SK-N-SH treated with all-trans-retinoic acid at 6 μM for 48 hours (cell line): ENCODE measurements at regions not wholly inside any gene's neighbourhood (a gene's known extent, or its start where the extent isn't known, plus 50 kb on each side); places are given as distances from the start of the nearest gene placed in this dataset.

Experiments
- ATAC-seq: fragments of 200-7000 bp; cut with Tn5 transposase; 3 replicates; pipeline ENCODE4 v1.9.1; 2020; ENCODE audit warnings: mild to moderate bottlenecking, moderate library complexity
- ARNTL ChIP-seq: fragments of 450-650 bp; formaldehyde crosslinking; IDR thresholded peaks from 2 replicates; pipeline ENCODE4 v1.5.0; 2020; ENCODE audit warnings: low read depth, mild to moderate bottlenecking, moderate library complexity, borderline replicate concordance
- BACH2 ChIP-seq: fragments of 250-450 bp; sonication (Bioruptor Pico); IDR thresholded peaks from 2 replicates; pipeline ENCODE4 v1.9.0; 2021; ENCODE audit warnings: mild to moderate bottlenecking, borderline replicate concordance
- CSDC2 ChIP-seq: fragments of 250-450 bp; sonication (Bioruptor Pico); IDR thresholded peaks from 2 replicates; pipeline ENCODE4 v1.5.0; 2020; ENCODE audit warnings: mild to moderate bottlenecking, moderate library complexity
- GLIS3 ChIP-seq: fragments of 250-450 bp; sonication (Bioruptor Pico); IDR thresholded peaks from 2 replicates; pipeline ENCODE4 v1.5.0; 2020; ENCODE audit warnings: mild to moderate bottlenecking, moderate library complexity
- ISL1 ChIP-seq: fragments of 250-450 bp; sonication (Bioruptor Pico); IDR thresholded peaks from 2 replicates; pipeline ENCODE4 v2.1.2; 2022; ENCODE audit warnings: mild to moderate bottlenecking, moderate library complexity
- OSR1 ChIP-seq: fragments of 250-450 bp; sonication (Bioruptor Pico); IDR thresholded peaks from 2 replicates; pipeline ENCODE4 v1.8.0; 2022; ENCODE audit warnings: moderate library complexity, mild to moderate bottlenecking, inconsistent platforms
- POU6F1 ChIP-seq: fragments of 250-450 bp; sonication (Bioruptor Pico); IDR thresholded peaks from 2 replicates; pipeline ENCODE4 v1.8.0; 2021; ENCODE audit warnings: low read depth, mild to moderate bottlenecking, moderate library complexity, borderline replicate concordance
- PPARA ChIP-seq: fragments of 250-450 bp; sonication (Bioruptor Pico); IDR thresholded peaks from 2 replicates; pipeline ENCODE4 v1.5.0; 2020; ENCODE audit warnings: mild to moderate bottlenecking, borderline replicate concordance
- SNAI2 ChIP-seq: fragments of 250-450 bp; sonication (Bioruptor Pico); IDR thresholded peaks from 2 replicates; pipeline ENCODE4 v1.5.0; 2020; ENCODE audit warnings: mild to moderate bottlenecking, moderate library complexity
- TCF4 ChIP-seq: fragments of 250-450 bp; sonication (Bioruptor Pico); IDR thresholded peaks from 2 replicates; pipeline ENCODE4 v1.8.0; 2021; ENCODE audit warnings: mild to moderate bottlenecking, moderate library complexity, borderline replicate concordance
- TOX ChIP-seq: fragments of 250-450 bp; sonication (Bioruptor Pico); IDR thresholded peaks from 2 replicates; pipeline ENCODE4 v1.8.0; 2021; ENCODE audit warnings: mild to moderate bottlenecking, moderate library complexity, borderline replicate concordance
- ZC3H10 ChIP-seq: fragments of 250-450 bp; sonication (Bioruptor Pico); IDR thresholded peaks from 2 replicates; pipeline ENCODE4 v1.5.1; 2021; ENCODE audit warnings: mild to moderate bottlenecking, moderate library complexity
- ZFP30 ChIP-seq: fragments of 450-650 bp; formaldehyde crosslinking; IDR thresholded peaks from 2 replicates; pipeline ENCODE4 v1.5.0; 2022; ENCODE audit warnings: mild to moderate bottlenecking, moderate library complexity
- ZNF565 ChIP-seq: fragments of 450-650 bp; formaldehyde crosslinking; conservative IDR thresholded peaks from 2 replicates; pipeline ENCODE4 v1.5.0; 2020; ENCODE audit warnings: low read depth, mild to moderate bottlenecking, moderate library complexity
- ZNF70 ChIP-seq: fragments of 450-650 bp; formaldehyde crosslinking; IDR thresholded peaks from 2 replicates; pipeline ENCODE4 v1.5.0; 2020; ENCODE audit warnings: mild to moderate bottlenecking, moderate library complexity
- ZNF8 ChIP-seq: fragments of 450-650 bp; formaldehyde crosslinking; IDR thresholded peaks from 2 replicates; pipeline ENCODE4 v1.5.0; 2020; ENCODE audit warnings: mild to moderate bottlenecking, moderate library complexity
- TF ChIP-seq, protein P1 (sequence below): fragments of 250-450 bp; sonication (Bioruptor Pico); IDR thresholded peaks from 2 replicates; pipeline ENCODE4 v1.5.1; 2021; ENCODE audit warnings: mild to moderate bottlenecking, moderate library complexity
- TF ChIP-seq, protein P2 (sequence below): fragments of 250-450 bp; sonication (Bioruptor Pico); IDR thresholded peaks from 2 replicates; pipeline ENCODE4 v1.5.0; 2020; ENCODE audit warnings: mild to moderate bottlenecking, moderate library complexity
- TF ChIP-seq, protein P3 (sequence below): fragments of 250-450 bp; sonication (Bioruptor Pico); IDR thresholded peaks from 2 replicates; pipeline ENCODE4 v1.8.0; 2020; ENCODE audit warnings: mild to moderate bottlenecking, moderate library complexity, borderline replicate concordance
- TF ChIP-seq, protein P4 (sequence below): fragments of 250-450 bp; sonication (Bioruptor Pico); IDR thresholded peaks from 2 replicates; pipeline ENCODE4 v1.5.1; 2020; ENCODE audit warnings: low read depth, mild to moderate bottlenecking, moderate library complexity

- no peak for ATAC-seq
- TF ChIP-seq BACH2 (CRISPR knock-in tag) (no peak), PPARA (no peak), POU6F1 (CRISPR knock-in tag) (no peak), ZNF565 (CRISPR knock-in tag) (no peak), OSR1 (CRISPR knock-in tag) (no peak), TOX (no peak), SNAI2 (CRISPR knock-in tag) (no peak), ZNF8 (no peak), ZFP30 (no peak), ZC3H10 (CRISPR knock-in tag) (no peak), ARNTL (CRISPR knock-in tag) (no peak)
- TF ChIP-seq, protein P1, sequence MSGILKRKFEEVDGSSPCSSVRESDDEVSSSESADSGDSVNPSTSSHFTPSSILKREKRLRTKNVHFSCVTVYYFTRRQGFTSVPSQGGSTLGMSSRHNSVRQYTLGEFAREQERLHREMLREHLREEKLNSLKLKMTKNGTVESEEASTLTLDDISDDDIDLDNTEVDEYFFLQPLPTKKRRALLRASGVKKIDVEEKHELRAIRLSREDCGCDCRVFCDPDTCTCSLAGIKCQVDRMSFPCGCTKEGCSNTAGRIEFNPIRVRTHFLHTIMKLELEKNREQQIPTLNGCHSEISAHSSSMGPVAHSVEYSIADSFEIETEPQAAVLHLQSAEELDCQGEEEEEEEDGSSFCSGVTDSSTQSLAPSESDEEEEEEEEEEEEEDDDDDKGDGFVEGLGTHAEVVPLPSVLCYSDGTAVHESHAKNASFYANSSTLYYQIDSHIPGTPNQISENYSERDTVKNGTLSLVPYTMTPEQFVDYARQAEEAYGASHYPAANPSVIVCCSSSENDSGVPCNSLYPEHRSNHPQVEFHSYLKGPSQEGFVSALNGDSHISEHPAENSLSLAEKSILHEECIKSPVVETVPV (CRISPR knock-in tag): no peak
- TF ChIP-seq, protein P2, sequence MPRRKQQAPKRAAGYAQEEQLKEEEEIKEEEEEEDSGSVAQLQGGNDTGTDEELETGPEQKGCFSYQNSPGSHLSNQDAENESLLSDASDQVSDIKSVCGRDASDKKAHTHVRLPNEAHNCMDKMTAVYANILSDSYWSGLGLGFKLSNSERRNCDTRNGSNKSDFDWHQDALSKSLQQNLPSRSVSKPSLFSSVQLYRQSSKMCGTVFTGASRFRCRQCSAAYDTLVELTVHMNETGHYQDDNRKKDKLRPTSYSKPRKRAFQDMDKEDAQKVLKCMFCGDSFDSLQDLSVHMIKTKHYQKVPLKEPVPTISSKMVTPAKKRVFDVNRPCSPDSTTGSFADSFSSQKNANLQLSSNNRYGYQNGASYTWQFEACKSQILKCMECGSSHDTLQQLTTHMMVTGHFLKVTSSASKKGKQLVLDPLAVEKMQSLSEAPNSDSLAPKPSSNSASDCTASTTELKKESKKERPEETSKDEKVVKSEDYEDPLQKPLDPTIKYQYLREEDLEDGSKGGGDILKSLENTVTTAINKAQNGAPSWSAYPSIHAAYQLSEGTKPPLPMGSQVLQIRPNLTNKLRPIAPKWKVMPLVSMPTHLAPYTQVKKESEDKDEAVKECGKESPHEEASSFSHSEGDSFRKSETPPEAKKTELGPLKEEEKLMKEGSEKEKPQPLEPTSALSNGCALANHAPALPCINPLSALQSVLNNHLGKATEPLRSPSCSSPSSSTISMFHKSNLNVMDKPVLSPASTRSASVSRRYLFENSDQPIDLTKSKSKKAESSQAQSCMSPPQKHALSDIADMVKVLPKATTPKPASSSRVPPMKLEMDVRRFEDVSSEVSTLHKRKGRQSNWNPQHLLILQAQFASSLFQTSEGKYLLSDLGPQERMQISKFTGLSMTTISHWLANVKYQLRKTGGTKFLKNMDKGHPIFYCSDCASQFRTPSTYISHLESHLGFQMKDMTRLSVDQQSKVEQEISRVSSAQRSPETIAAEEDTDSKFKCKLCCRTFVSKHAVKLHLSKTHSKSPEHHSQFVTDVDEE (CRISPR knock-in tag): no peak
- TF ChIP-seq, protein P3, sequence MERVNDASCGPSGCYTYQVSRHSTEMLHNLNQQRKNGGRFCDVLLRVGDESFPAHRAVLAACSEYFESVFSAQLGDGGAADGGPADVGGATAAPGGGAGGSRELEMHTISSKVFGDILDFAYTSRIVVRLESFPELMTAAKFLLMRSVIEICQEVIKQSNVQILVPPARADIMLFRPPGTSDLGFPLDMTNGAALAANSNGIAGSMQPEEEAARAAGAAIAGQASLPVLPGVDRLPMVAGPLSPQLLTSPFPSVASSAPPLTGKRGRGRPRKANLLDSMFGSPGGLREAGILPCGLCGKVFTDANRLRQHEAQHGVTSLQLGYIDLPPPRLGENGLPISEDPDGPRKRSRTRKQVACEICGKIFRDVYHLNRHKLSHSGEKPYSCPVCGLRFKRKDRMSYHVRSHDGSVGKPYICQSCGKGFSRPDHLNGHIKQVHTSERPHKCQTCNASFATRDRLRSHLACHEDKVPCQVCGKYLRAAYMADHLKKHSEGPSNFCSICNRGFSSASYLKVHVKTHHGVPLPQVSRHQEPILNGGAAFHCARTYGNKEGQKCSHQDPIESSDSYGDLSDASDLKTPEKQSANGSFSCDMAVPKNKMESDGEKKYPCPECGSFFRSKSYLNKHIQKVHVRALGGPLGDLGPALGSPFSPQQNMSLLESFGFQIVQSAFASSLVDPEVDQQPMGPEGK (CRISPR knock-in tag): no peak
- TF ChIP-seq, protein P4, sequence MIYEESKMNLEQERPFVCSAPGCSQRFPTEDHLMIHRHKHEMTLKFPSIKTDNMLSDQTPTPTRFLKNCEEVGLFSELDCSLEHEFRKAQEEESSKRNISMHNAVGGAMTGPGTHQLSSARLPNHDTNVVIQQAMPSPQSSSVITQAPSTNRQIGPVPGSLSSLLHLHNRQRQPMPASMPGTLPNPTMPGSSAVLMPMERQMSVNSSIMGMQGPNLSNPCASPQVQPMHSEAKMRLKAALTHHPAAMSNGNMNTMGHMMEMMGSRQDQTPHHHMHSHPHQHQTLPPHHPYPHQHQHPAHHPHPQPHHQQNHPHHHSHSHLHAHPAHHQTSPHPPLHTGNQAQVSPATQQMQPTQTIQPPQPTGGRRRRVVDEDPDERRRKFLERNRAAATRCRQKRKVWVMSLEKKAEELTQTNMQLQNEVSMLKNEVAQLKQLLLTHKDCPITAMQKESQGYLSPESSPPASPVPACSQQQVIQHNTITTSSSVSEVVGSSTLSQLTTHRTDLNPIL (CRISPR knock-in tag): no peak
Observed at GRCh38 chr15:91635641-91636040, 217.9 kb upstream of the SLCO3A1 start.

GRCh38 chr15:91649016-91649415, 204.5 kb upstream of the SLCO3A1 start:
- TF ChIP-seq ZNF8: no peak
- no peak for TF ChIP-seq ARNTL (CRISPR knock-in tag)
- TF ChIP-seq OSR1 (CRISPR knock-in tag): no peak
- no peak for TF ChIP-seq SNAI2 (CRISPR knock-in tag)
- no peak for TF ChIP-seq POU6F1 (CRISPR knock-in tag)
- no peak for TF ChIP-seq BACH2 (CRISPR knock-in tag)
- TF ChIP-seq ZNF565 (CRISPR knock-in tag): no peak
- TF ChIP-seq GLIS3 (CRISPR knock-in tag): no peak
- no peak for TF ChIP-seq ZNF70 (CRISPR knock-in tag)
- TF ChIP-seq TCF4 (CRISPR knock-in tag): no peak
- TF ChIP-seq, protein P1 (CRISPR knock-in tag): no peak
- TF ChIP-seq CSDC2 (CRISPR knock-in tag): no peak
- no peak for TF ChIP-seq ISL1 (CRISPR knock-in tag)
- TF ChIP-seq, protein P2 (CRISPR knock-in tag): no peak
- no peak for TF ChIP-seq ZC3H10 (CRISPR knock-in tag)
- no peak for TF ChIP-seq PPARA
- no peak for TF ChIP-seq ZFP30
- no peak for ATAC-seq
